ENCODE measurements at regions not wholly inside any gene's neighbourhood (a gene's known extent, or its start where the extent isn't known, plus 50 kb on each side); places are given as distances from the start of the nearest gene placed in this dataset.

DNA sequence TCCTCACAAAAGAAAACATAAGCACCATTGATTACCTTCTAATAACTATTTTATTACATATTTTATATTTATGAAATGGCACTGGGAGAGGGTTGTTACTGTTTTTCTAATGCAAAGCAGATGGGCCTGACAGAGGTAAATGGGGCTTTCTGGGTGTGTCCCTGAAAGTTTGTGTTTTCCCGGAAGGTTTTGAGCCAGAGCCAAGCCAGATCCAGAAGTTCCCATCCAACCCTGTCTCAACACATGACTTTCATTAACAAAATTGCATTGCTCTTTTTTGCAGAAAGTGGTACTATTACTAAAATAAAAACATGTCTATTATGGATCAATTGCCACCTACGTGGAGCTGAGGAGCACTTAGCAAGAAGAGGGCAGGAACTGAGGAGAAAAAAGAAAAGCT is 181.3 kb downstream of the RAB28 start:
- no peak for TF ChIP-seq CTCF (IDR thresholded peaks at IDR 0.05; ENCODE audit: low read depth, low read length)
- no peak for TF ChIP-seq EZH2phosphoT487 (IDR thresholded peaks at IDR 0.05; ENCODE audit: low read depth)
